C4-2B (cell line): ENCODE measurements at regions not wholly inside any gene's neighbourhood (a gene's known extent, or its start where the extent isn't known, plus 50 kb on each side); places are given as distances from the start of the nearest gene placed in this dataset.

Experiments used
- CTCF ChIP-seq: fragments of 450-650 bp; conservative IDR thresholded peaks from 2 replicates; pipeline ENCODE4 v1.5.1; 2017; ENCODE audit warnings: mild to moderate bottlenecking
- ZFX ChIP-seq: fragments of 450-650 bp; IDR thresholded peaks from 2 replicates; pipeline ENCODE4 v1.6.1; 2017

- TF ChIP-seq CTCF (no peak), ZFX (no peak)
Observed at GRCh38 chr15:95884276-95884675, 446.2 kb upstream of the NR2F2 start.
